ENCODE measurements at regions not wholly inside any gene's neighbourhood (a gene's known extent, or its start where the extent isn't known, plus 50 kb on each side); places are given as distances from the start of the nearest gene placed in this dataset.
A peak's percentile ranks its signal among the peaks of the same experiment; 100 is the strongest.

GRCh38 chr6:91580635-91581034 is 993.8 kb upstream of the MAP3K7 start:
- no peak for DNase-seq

- no peak for DNase-seq
Measured at GRCh38 chr6:91575032-91575431, 988.2 kb upstream of the MAP3K7 start.

- peak; percentile 24 for DNase-seq
Measured at GRCh38 chr6:91573826-91574416, 987.0 kb upstream of the MAP3K7 start.

- DNase-seq = no peak
Measured at GRCh38 chr6:91572878-91573277, 986.0 kb upstream of the MAP3K7 start.

- no peak for DNase-seq
Measured at GRCh38 chr6:91569071-91569470, 982.2 kb upstream of the MAP3K7 start.

GRCh38 chr6:91566467-91566866 is 979.6 kb upstream of the MAP3K7 start:
- DNase-seq = no peak

- no peak for DNase-seq
Measured at GRCh38 chr6:91565207-91565606, 978.3 kb upstream of the MAP3K7 start.

- DNase-seq = no peak
Measured at GRCh38 chr6:91562955-91563354, 976.1 kb upstream of the MAP3K7 start.

GRCh38 chr6:91560409-91560808 is 973.5 kb upstream of the MAP3K7 start:
- DNase-seq = no peak

GRCh38 chr6:91540902-91541301 is 954.0 kb upstream of the MAP3K7 start:
- DNase-seq = no peak

- peak; percentile 72 for DNase-seq
Measured at GRCh38 chr6:91539456-91539855, 952.6 kb upstream of the MAP3K7 start.

- no peak for DNase-seq
Measured at GRCh38 chr6:91538622-91539021, 951.8 kb upstream of the MAP3K7 start.

- no peak for DNase-seq
Measured at GRCh38 chr6:91534614-91535013, 947.7 kb upstream of the MAP3K7 start.

- no peak for DNase-seq
Measured at GRCh38 chr6:91523511-91523910, 936.6 kb upstream of the MAP3K7 start.

GRCh38 chr6:91521999-91522398 is 935.1 kb upstream of the MAP3K7 start:
- DNase-seq = no peak

- DNase-seq = no peak
Measured at GRCh38 chr6:91509711-91510110, 922.8 kb upstream of the MAP3K7 start.

- no peak for DNase-seq
Measured at GRCh38 chr6:91509039-91509438, 922.2 kb upstream of the MAP3K7 start.

GRCh38 chr6:91506509-91506908 is 919.6 kb upstream of the MAP3K7 start:
- DNase-seq = no peak

- no peak for DNase-seq
Measured at GRCh38 chr6:91505199-91505598, 918.3 kb upstream of the MAP3K7 start.

GRCh38 chr6:91501930-91502329 is 915.1 kb upstream of the MAP3K7 start:
- no peak for DNase-seq

GRCh38 chr6:91500689-91501303 is 913.9 kb upstream of the MAP3K7 start:
- DNase-seq = no peak

GRCh38 chr6:91498576-91498975 is 911.7 kb upstream of the MAP3K7 start:
- no peak for DNase-seq

- DNase-seq = no peak
Measured at GRCh38 chr6:91497770-91498169, 910.9 kb upstream of the MAP3K7 start.

- DNase-seq = no peak
Measured at GRCh38 chr6:91490671-91491301, 903.9 kb upstream of the MAP3K7 start.
